Activated T-helper 1 cell treated with anti-CD3 and anti-CD28 coated beads, Interleukin-12 subunit alpha, Interleukin-12 subunit beta, Interleukin-2, Interleukin-4 antibody, amounts not matched to agents 30 ng/mL and 10 ng/mL and 1 ng/mL, durations not matched to agents 14 hours and 24 hours and 36 hours (primary cell): ENCODE measurements at regions not wholly inside any gene's neighbourhood (a gene's known extent, or its start where the extent isn't known, plus 50 kb on each side); places are given as distances from the start of the nearest gene placed in this dataset.

Experiments used
- DNase-seq: peaks from one replicate; pipeline ENCODE4 v3.0.0; 2021; ENCODE audit warnings: low spot score
- H3K27ac Mint-ChIP-seq: one replicate; pipeline ENCODE4 v1.8.0; 2021; ENCODE audit warnings: mild to moderate bottlenecking, mixed read lengths
- H3K27me3 Mint-ChIP-seq: one replicate; pipeline ENCODE4 v1.8.0; 2022; ENCODE audit warnings: mild to moderate bottlenecking, moderate library complexity, mixed read lengths; ENCODE audit not compliant: insufficient read depth
- H3K36me3 Mint-ChIP-seq: one replicate; pipeline ENCODE4 v1.8.0; 2021; ENCODE audit warnings: low read depth, mixed read lengths
- H3K4me1 Mint-ChIP-seq: one replicate; pipeline ENCODE4 v1.8.0; 2021; ENCODE audit warnings: low read depth, mixed read lengths
- H3K4me3 Mint-ChIP-seq: one replicate; pipeline ENCODE4 v1.8.0; 2021; ENCODE audit warnings: mild to moderate bottlenecking, moderate library complexity, mixed read lengths
- H3K9me3 Mint-ChIP-seq: one replicate; pipeline ENCODE4 v1.8.0; 2021; ENCODE audit warnings: mixed read lengths
- intact Hi-C: fragments of 100-400 bp; cut with micrococcal nuclease; formaldehyde crosslinking; loops from one replicate; pipeline ENCODE4 v1.15.1; 2024

- intact Hi-C loops, result no loop called here
- H3K9me3 Mint-ChIP-seq, result no peaks in the 10 kb centered on the region
- H3K36me3 Mint-ChIP-seq, result no peaks in the 10 kb centered on the region
- no peaks in the 10 kb centered on the region for H3K4me1 Mint-ChIP-seq
- H3K27me3 Mint-ChIP-seq, result peaks cover 9% of the 10 kb centered on the region
- H3K27ac Mint-ChIP-seq, result no peak overlapping the region
- no peak overlapping the region for H3K4me3 Mint-ChIP-seq
- no peak for DNase-seq
Observed at GRCh38 chr1:168782559-168783116, 53.6 kb upstream of the DPT start.

GRCh38 chr1:168783458-168784210 lies 54.6 kb upstream of the DPT start:
- H3K4me1 Mint-ChIP-seq, result no peaks in the 10 kb centered on the region
- intact Hi-C loops, result no loop called here

GRCh38 chr1:168786476-168787330 lies 57.7 kb upstream of the DPT start:
- H3K27me3 Mint-ChIP-seq, result peaks cover 11% of the 10 kb centered on the region
- H3K4me3 Mint-ChIP-seq, result no peak overlapping the region
- H3K27ac Mint-ChIP-seq, result no peak overlapping the region
- no peaks in the 10 kb centered on the region for H3K36me3 Mint-ChIP-seq
- no peak for DNase-seq
- intact Hi-C loops, result no loop called here
- no peaks in the 10 kb centered on the region for H3K4me1 Mint-ChIP-seq
- H3K9me3 Mint-ChIP-seq, result no peaks in the 10 kb centered on the region

More at GRCh38 chr1:168783458-168784210, 54.6 kb upstream of the DPT start:
- Mint-ChIP-seq H3K9me3 (no peaks in the 10 kb centered on the region), H3K36me3 (no peaks in the 10 kb centered on the region), H3K27ac (no peak overlapping the region), H3K4me3 (no peak overlapping the region), H3K27me3 (peaks cover 9% of the 10 kb centered on the region)
- DNase-seq, result no peak

GRCh38 chr1:168788258-168788657 lies 59.3 kb upstream of the DPT start:
- Mint-ChIP-seq H3K27me3 (peaks cover 6% of the 10 kb centered on the region), H3K9me3 (no peaks in the 10 kb centered on the region), H3K36me3 (no peaks in the 10 kb centered on the region), H3K27ac (no peak overlapping the region), H3K4me3 (no peak overlapping the region), H3K4me1 (no peaks in the 10 kb centered on the region)
- no peak for DNase-seq
- intact Hi-C loops, result no loop called here

GRCh38 chr1:168789501-168789900 lies 60.5 kb upstream of the DPT start:
- DNase-seq, result no peak
- Mint-ChIP-seq H3K4me1 (no peaks in the 10 kb centered on the region), H3K9me3 (no peaks in the 10 kb centered on the region), H3K4me3 (no peak overlapping the region), H3K36me3 (no peaks in the 10 kb centered on the region), H3K27ac (no peak overlapping the region), H3K27me3 (peaks cover 3% of the 10 kb centered on the region)
- intact Hi-C loops, result no loop called here

- Mint-ChIP-seq H3K36me3 (no peaks in the 10 kb centered on the region), H3K9me3 (no peaks in the 10 kb centered on the region), H3K27me3 (peaks cover 5% of the 10 kb centered on the region), H3K4me1 (no peaks in the 10 kb centered on the region), H3K4me3 (no peak overlapping the region), H3K27ac (no peak overlapping the region)
- intact Hi-C loops, result no loop called here
- no peak for DNase-seq
Observed at GRCh38 chr1:168792142-168792541, 63.1 kb upstream of the DPT start.

GRCh38 chr1:168792592-168793125 lies 63.7 kb upstream of the DPT start:
- Mint-ChIP-seq H3K9me3 (no peaks in the 10 kb centered on the region), H3K4me3 (no peak overlapping the region), H3K27ac (no peak overlapping the region), H3K27me3 (peaks cover 5% of the 10 kb centered on the region), H3K36me3 (no peaks in the 10 kb centered on the region), H3K4me1 (no peaks in the 10 kb centered on the region)
- no peak for DNase-seq
- intact Hi-C loops, result no loop called here

- Mint-ChIP-seq H3K4me1 (no peaks in the 10 kb centered on the region), H3K9me3 (no peaks in the 10 kb centered on the region), H3K36me3 (no peaks in the 10 kb centered on the region), H3K4me3 (no peak overlapping the region), H3K27ac (no peak overlapping the region), H3K27me3 (peaks cover 7% of the 10 kb centered on the region)
- no peak for DNase-seq
- intact Hi-C loops, result no loop called here
Observed at GRCh38 chr1:168794057-168794456, 65.1 kb upstream of the DPT start.

GRCh38 chr1:168795681-168796080 lies 66.7 kb upstream of the DPT start:
- Mint-ChIP-seq H3K9me3 (no peaks in the 10 kb centered on the region), H3K36me3 (no peaks in the 10 kb centered on the region), H3K27me3 (peaks cover 9% of the 10 kb centered on the region), H3K27ac (no peak overlapping the region), H3K4me3 (no peak overlapping the region), H3K4me1 (no peaks in the 10 kb centered on the region)
- no peak for DNase-seq
- intact Hi-C loops, result no loop called here

- no peak for DNase-seq
- Mint-ChIP-seq H3K27ac (no peak overlapping the region), H3K4me3 (no peak overlapping the region), H3K9me3 (no peaks in the 10 kb centered on the region), H3K4me1 (no peaks in the 10 kb centered on the region), H3K36me3 (no peaks in the 10 kb centered on the region), H3K27me3 (peaks cover 7% of the 10 kb centered on the region)
- intact Hi-C loops, result no loop called here
Observed at GRCh38 chr1:168799927-168800605, 71.1 kb upstream of the DPT start.

GRCh38 chr1:168801032-168801745 lies 72.2 kb upstream of the DPT start:
- H3K36me3 Mint-ChIP-seq, result no peaks in the 10 kb centered on the region
- no peak overlapping the region for H3K27ac Mint-ChIP-seq
- H3K4me1 Mint-ChIP-seq, result no peaks in the 10 kb centered on the region
- intact Hi-C loops, result no loop called here
- H3K4me3 Mint-ChIP-seq, result no peak overlapping the region
- DNase-seq, result no peak
- no peaks in the 10 kb centered on the region for H3K9me3 Mint-ChIP-seq
- peaks cover 7% of the 10 kb centered on the region for H3K27me3 Mint-ChIP-seq

GRCh38 chr1:168803806-168804510 lies 75.0 kb upstream of the DPT start:
- no peak for DNase-seq
- peaks cover 10% of the 10 kb centered on the region for H3K27me3 Mint-ChIP-seq

More at GRCh38 chr1:168803806-168804510, 75.0 kb upstream of the DPT start:
- intact Hi-C loops, result no loop called here
- Mint-ChIP-seq H3K27ac (no peak overlapping the region), H3K4me1 (no peaks in the 10 kb centered on the region), H3K9me3 (no peaks in the 10 kb centered on the region), H3K36me3 (no peaks in the 10 kb centered on the region), H3K4me3 (no peak overlapping the region)
